DMS 273 (cell line): ENCODE measurements at regions not wholly inside any gene's neighbourhood (a gene's known extent, or its start where the extent isn't known, plus 50 kb on each side); places are given as distances from the start of the nearest gene placed in this dataset.
"Not testable (repeated sequence)": the region's sequence is repeated elsewhere in the genome, so short reads cannot be mapped to it uniquely, and the experiment has no call there.

ENCODE experiments used
- DNase-seq: peaks from one replicate; lab custom pipeline; 2025; ENCODE audit not compliant: unreplicated experiment; lab: John Stamatoyannopoulos, UW

DNA sequence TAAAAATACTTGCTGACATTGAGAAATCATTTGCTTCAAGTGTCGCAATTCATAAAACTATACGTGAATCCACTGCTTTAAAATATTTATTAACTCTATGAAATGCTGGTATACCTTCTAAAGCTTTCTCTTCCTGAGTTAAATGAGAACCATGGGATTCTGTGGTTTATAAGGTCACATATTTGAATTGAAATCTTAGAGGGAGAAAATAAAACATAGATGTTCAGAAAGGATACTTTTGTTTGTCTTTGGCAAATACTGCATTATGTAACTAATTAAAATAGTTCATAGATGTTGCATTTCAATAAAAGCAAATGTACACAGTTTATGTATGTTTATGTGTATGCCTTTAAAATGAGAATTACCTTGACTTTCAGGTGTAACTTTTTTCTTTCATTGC, 250.1 kb downstream of the FAM170A start:
- DNase-seq = no peak

DNA sequence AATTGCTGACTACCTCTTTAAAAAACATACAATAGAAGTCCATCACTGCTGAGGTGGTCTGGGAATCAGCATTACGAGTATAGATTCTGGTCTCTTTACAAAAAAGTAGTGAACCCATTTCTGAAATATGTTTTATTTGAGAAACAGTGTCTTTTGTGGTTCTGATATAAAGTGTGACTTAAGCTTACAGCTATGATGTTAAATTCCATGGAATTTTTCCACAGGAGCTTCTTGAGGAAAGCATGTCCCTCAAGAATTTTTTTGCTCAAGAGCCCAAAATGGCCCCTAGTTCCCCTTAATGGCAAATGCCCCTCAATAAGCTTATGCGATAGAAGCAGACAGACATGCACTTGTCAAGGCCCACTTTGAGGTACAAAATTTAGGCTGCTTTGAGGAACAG, 265.7 kb downstream of the FAM170A start:
- DNase-seq = no peak

DNA sequence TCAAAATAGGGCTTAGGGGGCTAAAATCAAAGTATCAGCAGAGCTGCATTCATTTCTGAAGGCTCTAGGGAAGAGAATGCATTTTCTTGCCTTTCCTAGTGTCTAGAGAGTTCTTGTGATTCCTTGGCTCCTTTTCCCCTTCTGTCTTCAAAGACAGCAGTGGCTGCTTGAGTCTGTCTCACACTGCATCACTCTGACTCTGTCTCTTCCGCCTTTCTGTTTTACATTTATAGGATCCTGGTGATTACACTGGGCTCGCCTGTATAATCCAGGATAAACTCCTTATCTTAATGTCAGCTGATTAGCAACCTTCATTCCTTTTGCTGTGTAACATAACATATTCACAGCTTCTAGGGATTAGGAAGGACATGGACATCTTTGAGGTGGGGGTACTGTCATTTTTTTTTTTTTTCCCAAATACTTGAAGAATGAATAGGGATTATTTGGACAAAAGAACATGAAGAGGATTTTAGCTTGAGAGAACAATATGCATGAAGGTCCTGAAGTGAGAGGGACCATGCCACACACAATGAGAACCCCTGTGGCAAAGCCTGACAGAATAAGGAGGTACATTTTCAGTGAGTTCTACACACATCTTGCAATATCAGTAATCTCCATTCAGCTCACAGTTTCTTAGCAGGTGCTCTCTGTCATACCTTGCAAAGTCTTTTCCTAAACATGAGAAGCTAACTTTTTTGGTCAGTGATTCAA, 267.6 kb downstream of the FAM170A start:
- DNase-seq = no peak

DNA sequence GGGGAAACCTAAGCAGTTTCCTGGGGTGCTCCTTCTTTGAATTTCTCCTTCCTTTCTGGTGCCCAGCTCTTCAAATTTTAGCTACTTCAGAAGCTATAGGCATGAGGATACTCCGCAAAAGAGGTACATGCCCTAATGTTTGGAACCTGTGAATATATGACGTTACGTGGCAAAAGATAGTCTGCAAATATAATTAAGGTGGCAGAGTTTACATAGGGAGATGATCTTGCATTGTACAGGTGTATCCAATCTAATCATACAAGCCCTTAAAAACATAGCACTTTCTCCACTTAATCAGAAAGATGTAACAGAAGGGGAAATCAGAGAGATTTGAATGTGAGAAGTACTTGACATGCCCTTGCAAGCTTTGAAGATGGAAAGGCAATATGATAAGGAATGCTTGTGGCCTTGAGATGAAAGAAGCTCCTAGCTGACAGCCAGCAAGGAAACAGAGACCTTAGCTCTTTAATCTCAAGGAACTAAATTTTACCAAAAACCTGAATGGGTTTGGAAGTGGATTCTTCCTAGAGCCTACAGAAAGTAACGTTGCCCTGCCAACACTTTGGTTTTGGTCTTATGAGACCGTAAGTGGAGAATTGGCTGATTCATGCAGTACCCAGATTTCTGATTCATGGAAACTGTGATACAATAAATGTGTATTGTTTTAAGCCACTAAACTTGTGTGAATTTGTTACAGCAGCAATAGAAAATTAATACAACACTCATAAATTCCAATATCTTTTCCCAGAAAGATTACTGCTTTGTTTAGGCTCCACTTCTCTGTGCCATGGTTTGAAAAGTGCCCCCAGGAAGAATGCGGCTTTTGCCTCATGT, 268.4 kb downstream of the FAM170A start:
- no peak for DNase-seq

DNA sequence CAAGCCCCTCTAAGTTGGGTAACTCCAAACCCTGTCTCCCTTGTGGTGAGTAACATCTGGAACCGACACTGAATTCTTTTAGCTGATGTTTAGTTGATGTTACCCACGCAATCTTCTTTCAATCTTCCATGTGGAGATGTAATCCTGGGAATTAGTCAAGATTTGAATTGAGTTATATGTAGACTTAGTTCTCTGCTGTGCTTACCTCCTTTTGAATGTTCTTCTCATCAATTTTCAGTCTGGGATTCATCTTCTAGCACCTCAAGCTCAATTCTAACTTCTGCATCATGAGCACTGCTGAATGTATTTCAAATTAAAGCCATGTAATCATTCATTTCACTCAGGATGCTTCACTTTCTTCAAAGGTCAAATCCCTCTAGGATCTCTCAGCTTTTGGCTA, 270.6 kb downstream of the FAM170A start:
- no peak for DNase-seq

DNA sequence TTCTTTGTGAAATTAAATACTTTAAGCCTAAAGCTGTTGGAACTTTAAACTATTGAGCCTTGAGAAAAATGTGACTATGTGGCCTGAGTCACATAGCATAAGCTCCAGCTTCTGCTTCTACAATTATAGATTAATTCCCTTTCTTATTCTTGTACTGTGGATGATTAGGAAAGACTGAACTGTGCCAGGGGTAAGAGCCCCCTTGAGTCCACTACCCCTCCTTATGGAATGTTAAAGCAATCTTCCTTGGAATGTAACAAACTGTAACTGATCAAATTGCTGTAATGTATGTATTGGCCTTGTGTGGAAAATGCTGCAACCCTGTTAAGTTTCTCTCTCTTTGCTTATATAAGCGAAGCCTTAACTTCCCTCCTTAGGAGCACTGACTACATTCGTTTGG, 273.2 kb downstream of the FAM170A start:
- DNase-seq = no peak

DNA sequence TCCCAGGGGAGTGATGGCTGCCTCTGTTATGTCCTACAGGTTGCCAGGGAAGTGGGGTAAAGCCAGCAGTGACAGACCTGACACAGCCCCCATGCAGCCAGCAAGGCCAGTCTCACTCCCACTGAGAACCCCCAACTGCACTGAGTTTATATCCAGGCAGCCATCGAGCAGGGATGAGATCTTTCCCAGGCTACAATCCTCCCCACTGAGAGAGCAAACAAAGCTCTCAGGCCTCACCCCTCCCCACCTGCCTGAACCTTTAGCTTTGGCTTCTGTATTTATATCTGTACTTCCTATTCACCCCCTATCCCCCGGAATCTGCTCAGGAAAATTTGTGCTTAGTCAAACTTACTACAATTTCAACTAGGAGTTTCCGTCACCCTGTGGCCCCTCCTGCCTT, 284.1 kb downstream of the FAM170A start:
- DNase-seq = no peak

DNA sequence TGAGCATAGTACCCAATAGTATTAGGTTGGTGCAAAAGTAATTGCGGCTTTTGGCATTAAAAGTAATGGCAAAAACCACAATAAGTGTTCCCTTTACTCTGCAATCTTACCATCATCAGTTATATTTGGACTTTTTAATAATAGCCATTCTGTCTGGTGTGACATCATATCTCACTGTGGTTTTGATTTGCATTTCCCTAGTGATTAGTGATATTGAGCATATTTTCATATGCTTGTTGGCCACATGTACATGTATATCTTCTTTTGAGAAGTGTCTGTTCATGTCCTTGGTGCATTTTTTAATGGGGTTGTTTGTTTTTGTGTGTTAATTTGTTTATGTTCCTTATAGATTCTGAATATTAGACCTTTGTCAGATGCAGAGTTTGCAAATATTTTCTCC, 289.9 kb downstream of the FAM170A start:
- no peak for DNase-seq

DNA sequence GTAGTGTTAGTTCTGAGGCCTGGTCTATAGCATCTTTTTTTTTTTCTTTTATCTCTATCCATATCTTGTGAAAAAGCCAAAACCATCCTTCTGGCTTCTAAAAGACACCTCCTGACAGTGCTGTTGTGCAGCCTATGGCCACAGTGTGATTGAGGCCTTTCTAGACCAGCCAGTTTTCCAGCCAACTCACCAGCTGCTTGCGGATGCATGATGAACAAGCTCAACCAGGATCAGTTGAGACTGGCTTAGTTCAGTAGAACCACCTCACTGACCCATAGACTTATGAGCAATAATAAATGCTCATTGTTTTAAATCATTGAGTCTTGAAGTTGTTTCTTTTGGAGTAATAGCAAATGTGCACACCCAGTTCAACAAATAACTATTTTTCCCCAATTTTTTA, 296.9 kb downstream of the FAM170A start:
- DNase-seq = no peak

DNA sequence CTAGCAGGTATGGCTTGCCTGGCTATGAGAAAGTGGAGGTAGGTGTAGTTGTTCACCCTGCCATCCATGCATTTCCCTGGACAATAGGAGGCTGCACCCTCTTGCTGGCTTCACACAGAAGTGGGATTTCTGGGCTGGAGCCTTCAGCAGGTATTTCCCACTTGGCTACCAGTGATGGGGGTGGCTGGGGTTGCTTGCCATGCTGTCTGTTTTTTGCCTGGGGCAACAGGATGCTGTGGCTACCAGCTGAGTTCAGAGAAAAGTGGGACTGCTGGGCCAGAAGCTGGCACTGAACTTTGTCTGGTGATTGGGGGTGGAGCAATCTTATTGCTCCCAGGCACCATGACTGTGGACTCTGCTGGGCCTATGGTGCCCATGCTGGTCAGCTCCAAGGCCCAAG, 299.6 kb downstream of the FAM170A start:
- no peak for DNase-seq

DNA sequence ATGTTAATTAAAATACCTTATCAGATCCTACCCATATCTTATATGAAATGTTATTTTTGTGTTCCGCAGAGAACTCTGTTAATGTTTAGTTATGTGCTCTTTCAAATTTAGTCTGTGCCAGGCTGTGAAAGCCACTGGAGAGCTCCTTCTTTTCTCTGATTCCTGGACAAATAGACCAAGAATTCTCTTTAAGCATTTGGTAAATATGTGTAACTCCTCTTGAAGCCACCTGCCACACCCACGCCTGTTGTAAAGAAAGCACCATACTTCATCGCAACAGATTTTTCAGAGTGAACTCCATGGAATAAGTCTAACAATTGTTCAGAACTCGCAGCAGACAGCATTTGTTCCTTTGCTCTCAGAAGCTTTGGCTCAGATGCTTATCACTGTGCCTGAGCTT, 301.1 kb downstream of the FAM170A start:
- no peak for DNase-seq

DNA sequence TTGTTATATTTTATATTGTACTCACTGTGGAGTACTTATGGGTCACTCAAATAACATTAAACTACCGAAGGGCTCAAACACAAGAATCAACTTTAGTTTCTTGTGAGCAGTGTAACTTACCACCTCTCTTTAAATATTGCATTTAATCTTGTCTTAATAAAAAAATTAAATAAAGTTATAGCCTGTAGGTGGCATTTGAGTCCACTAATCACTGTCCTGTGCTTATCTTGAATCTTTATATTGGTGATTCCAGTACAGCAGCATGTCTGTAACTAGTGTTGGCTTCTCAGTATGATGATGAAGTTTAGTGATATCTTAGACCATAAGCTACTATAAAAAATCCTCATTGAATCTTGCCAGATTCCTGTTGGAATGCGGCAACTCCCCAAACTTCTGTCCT, 313.8 kb downstream of the FAM170A start:
- no peak for DNase-seq

DNA sequence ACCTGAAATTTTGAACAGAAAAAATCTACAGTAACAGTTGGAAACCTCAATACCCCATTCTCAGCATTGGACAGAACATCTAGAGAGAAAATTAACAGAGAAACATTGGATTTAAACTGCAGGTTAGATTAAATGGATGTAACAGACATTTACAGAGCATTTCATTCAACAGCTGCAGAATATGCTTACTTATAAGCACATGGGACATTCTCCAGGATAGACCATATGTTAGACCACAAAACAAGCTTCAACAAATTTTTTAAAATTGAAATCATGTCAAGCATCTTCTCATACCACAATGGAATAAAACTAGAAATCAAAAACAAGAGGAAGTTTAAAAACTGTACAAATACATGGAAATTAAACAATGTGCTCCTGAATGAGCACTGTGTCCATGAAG, 316.3 kb downstream of the FAM170A start:
- DNase-seq = no peak

DNA sequence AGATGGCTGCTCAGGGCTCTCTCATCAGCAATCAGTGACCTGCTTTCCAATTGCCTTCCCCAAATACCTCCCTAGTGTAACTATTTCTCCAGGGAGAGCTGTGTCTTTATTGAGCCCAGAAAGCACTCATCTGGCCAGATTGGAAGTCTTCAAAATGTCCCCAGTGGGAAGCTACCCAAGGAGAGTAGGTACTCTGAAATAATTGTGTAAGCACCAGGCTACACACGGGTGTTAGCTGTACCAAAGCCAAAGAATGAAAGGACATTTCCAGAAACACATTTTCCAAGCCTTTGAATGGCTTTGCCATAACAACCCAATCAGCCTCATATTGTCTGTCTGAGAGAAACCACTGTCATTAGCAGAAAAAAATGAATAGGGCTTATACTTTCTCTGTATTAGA, 318.8 kb downstream of the FAM170A start:
- DNase-seq = no peak

DNA sequence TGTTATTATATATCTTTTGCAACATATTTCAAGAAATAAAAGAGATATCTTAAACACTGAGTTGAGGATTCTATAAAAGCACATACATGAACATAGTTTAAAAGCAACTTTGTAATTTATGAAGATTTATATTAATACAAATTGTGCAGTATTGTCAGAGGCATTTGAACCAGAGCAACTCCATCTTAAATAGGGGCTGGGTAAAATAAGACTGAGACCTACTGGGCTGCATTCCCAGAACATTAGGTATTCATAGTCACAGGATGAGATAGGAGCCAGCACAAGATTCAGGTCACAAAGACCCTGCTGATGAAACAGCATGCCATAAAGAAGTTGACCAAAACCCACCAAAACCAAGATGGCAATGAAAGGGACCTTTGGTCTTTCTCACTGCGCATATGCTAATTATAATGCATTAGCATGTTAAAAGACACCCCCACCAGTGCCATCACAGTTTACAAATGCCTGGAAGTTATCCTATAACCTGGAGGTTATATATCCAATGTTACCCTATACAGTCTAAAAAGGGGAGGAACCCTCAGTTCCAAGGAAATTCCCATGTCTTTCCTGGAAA, 320.2 kb downstream of the FAM170A start:
- DNase-seq = no peak

DNA sequence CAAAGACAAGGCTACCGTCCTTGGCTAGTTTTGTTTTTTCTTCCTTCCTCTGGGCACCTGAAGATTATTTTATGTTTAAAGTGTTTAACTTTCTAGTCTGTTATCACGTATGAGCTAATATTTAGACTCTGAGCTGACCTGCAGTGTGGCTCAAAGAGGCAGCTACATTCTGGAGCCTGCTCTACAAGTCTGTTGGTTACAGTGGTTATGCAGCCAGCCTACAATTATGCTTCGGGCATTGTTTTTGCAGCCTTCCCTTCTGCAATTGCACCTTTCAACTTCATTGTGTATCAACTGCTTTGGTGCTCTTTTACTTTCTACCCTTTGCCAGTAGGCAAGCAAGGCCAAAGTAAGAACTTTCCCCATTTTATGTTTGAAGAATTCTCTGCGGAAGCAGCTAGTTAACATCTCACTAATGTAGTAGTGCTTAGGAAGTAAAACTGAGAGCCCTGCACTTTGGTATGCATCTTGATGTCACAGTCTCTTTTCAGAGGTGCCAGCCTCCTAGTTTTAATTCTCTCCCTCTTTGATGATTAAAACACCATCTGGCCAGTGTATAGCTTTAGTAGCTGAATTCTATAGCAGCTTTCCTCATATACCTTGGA, 322.1 kb downstream of the FAM170A start:
- no peak for DNase-seq

DNA sequence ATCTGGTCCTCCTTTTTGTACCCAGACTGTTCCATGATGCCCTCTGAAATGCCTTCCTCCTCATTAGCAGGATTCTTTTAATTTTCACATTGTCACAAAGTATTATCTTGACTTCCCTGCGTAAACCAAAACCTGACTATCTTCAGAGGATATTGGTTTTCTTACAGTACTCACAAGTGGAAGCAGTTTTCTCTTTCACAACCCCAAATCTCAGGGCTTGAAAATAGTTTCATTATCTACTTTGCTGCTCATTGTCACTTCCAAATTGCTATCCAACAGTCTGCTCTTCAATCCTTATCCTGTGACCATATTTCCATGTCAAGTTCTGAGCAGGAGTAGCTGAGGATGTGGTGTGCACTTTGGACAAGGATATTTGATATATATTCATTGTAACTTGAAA, 324.1 kb downstream of the FAM170A start:
- no peak for DNase-seq

DNA sequence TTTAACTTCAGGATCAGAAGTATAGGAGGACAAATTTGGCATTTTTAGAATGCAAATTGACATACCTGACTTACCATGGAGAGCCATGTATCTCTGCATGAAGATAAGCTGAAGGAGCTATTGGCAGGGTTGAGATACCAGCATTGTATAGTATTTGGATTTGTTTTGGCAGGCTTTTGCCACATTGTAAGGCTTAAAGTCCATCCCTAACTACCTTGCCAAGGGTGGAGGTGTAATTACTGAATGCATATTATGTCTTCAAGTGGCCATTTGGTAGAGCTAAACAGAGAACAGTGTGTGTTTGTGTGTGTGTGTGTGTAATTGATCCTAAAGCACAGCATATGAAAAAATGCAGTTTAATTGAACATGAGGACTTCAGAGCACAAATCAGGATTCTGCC, 324.7 kb downstream of the FAM170A start:
- no peak for DNase-seq

DNA sequence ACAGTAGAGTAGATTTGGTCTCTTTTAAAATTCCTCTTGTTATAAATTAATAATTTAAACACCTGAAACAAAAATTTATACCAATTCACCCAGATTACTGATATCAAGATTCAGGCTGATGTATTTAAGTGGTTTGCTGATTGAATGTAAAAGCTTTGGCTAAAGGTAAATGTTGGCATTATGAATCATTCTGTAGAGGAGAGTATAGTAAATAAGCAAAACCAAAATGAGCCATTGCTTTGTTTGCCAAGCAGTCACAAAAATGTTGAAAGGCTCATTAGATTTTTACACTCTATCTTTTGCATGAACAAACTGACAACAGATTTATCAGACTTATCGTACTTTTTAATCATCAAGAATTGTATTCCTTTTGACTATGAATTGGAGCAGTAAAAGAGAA, 332.6 kb downstream of the FAM170A start:
- no peak for DNase-seq

DNA sequence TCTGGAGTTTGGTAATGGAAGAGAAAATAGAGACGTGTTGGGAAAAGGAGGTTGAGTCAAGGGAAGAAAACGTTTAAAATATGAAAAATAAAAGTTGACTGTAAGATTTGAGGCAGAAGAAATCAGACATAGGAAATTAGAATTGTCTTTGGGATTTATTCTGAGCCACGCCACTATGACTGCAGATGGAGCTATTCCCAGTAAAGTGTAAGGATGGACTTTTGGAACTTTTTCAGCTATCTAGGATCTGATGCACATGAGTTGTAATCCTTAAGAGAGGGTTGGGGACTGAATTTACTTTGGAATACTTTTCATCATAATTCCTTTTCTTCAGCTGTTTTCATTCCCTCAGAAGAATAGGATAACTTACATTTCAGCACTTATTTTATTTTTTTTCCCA, 336.7 kb downstream of the FAM170A start:
- DNase-seq = no peak

DNA sequence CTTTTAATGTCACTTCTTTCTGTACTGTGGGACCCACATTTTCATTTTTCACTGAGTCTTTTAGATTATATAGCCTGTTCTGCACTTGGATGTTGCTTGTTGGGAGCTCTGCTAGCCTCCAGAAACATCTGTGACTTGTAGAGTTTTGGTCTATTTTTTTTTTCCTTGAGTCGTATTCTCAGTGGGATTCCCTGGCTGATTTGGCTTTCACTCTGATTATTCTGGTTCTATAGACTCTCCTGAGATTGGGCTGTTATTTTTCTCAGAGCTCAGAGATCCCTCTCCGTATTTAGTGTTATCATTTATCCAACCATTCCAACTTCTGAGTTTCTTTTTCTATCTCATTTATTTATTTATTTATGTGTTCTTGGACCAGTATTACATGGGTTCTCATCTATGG, 339.3 kb downstream of the FAM170A start:
- no peak for DNase-seq

DNA sequence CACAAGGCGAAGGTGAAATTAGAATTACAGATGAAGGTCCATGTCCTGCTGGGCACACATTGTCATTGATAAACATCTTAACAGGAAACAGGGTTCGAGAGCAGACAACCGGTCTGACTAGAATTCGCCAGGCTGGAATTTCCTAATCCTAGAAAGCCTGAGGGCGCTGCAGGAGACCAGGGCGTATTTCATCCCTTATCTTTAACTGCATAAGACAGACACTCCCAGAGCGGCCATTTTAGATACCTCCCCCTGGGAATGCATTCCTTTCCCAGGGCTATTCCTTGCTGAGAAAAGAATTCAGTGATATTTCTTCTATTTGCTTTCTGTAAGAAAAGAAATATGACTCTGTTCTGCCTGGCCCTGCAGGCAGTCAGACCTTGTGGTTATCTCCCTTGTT, 357.7 kb downstream of the FAM170A start:
- DNase-seq = not testable (repeated sequence)
